GM12874 (cell line): ENCODE measurements at regions not wholly inside any gene's neighbourhood (a gene's known extent, or its start where the extent isn't known, plus 50 kb on each side); places are given as distances from the start of the nearest gene placed in this dataset.

ENCODE experiments used
- TF ChIP-seq, protein P1 (sequence below): IDR thresholded peaks from 2 replicates; pipeline ENCODE4 v1.5.1; 2011; ENCODE audit warnings: low read depth, mild to moderate bottlenecking, control low read depth, low read length, moderate library complexity; ENCODE audit not compliant: insufficient read depth

DNA sequence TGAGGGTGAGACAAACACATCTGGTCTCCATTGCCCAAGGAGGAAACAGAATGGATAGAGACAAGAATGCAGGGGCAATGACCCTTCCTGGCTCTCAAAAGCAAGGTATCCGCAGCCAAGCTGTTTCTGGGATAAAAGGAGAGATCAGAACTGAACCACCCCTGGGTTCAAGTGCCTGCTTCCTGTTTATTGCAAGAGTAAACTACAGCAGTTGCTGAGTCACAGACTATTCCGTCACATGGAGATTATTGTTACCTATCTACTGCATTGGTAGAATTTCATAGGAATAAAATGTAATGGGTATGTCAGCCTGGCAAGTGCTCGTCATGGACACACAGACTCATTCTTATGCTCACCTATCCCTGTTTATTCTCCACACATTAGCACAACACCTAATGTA is 821.6 kb downstream of the GRID1 start:
- TF ChIP-seq, protein P1, sequence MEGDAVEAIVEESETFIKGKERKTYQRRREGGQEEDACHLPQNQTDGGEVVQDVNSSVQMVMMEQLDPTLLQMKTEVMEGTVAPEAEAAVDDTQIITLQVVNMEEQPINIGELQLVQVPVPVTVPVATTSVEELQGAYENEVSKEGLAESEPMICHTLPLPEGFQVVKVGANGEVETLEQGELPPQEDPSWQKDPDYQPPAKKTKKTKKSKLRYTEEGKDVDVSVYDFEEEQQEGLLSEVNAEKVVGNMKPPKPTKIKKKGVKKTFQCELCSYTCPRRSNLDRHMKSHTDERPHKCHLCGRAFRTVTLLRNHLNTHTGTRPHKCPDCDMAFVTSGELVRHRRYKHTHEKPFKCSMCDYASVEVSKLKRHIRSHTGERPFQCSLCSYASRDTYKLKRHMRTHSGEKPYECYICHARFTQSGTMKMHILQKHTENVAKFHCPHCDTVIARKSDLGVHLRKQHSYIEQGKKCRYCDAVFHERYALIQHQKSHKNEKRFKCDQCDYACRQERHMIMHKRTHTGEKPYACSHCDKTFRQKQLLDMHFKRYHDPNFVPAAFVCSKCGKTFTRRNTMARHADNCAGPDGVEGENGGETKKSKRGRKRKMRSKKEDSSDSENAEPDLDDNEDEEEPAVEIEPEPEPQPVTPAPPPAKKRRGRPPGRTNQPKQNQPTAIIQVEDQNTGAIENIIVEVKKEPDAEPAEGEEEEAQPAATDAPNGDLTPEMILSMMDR, result no peak

DNA sequence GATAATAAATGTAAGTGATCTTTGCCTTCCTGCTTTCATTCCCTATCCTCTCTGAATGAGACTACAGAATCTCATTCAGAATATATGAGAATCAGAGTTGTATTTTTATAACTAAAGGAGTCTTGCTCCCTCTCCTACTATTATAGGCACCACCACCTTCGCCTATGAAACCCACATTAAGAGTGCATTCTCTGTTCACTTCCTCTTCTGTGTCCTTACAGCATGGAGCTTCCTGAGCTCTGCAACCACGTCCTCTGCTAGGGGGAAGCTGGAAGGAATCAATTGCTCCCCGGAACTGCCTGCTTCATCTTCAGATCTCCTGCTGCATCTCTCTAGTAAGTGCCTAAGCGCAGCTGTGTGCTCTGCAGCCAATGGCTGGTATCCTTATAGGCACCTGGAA is 820.7 kb downstream of the GRID1 start:
- TF ChIP-seq, protein P1, result no peak

DNA sequence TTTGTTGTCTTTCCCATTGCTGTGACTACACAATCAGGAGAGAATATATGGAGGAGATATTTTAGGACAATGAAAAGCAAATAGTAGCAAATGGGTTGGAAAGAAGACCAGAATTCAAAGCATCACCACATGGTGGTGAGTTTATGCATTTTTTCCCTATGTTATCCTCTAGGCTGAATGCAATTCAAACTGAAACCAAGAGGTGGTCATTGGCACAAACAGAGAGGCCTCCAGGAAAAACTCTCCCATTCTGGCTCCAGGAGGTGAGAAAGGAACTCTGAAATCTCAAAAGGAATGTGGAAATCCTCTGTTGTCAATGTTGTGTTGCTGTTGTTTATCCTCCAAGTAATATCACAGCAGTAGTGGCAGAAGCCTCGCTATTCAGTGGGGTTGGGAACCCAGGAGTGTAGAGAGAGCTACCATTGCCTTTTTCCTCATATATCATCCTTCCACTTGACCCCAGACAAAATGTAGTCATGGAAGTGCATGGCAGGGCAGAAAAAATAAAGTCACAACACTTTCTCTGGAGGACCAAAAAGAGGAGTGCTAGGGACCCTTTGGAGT is 819.1 kb downstream of the GRID1 start:
- TF ChIP-seq, protein P1, result no peak

DNA sequence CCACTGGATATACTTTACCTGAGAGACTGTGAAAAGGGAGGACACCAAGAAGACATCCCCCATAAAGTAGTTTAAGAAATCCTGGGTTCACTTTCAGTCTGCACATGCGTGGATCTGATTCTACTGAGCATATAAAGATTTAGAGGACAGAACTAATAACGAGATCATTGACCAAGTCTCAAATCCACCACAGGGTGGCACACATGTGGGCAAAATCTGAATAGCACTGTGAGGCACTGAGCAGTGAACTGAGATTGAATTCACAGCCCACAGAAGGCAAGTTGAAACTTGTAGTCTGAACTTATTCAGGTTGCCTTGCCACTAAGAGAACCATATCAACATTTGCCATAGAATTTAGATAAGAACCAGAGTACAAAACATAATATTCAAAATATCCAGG is 818.6 kb downstream of the GRID1 start:
- TF ChIP-seq, protein P1, result peak; percentile 44; the same call in 1 of the 2 replicates
